A549 (cell line): ENCODE measurements at regions not wholly inside any gene's neighbourhood (a gene's known extent, or its start where the extent isn't known, plus 50 kb on each side); places are given as distances from the start of the nearest gene placed in this dataset.

Experiments
- ATAC-seq, 2 experiments: fragments of 200-7000 bp in 1 of 2; fragments of >200 bp in 1 of 2; cut with Nextera tagmentation in 1 of 2; cut with Tn5 transposase in 1 of 2; 3 replicates each; pipeline versions ENCODE4 v1.8.0 to v1.9.1; 2018 to 2020; ENCODE audit warnings: mild to moderate bottlenecking in 1 of 2, moderate library complexity in 1 of 2
- CTCF ChIA-PET: fragments of 300-600 bp; sonication (Branson Sonifier 250); formaldehyde crosslinking; extraction: SDS; loops from one replicate; lab custom pipeline; 2021; ENCODE audit warnings: antibody characterized with exemption, inconsistent platforms; lab: Yijun Ruan, JAX
- POLR2A ChIA-PET: fragments of 350-600 bp; formaldehyde crosslinking; extraction: SDS; loops from one replicate; lab custom pipeline; 2021; ENCODE audit warnings: antibody characterized with exemption, inconsistent platforms; lab: Yijun Ruan, JAX
- DNase-seq, 2 experiments: peaks; one replicate each; pipeline versions ENCODE4 v3.0.0 to v3.0.0-alpha.2; 2011 to 2016; ENCODE audit warnings: low read depth in 1 of 2, low spot score in 1 of 2
- FAIRE-seq: peaks from 2 replicates; lab custom pipeline; 2011; peaks lifted over from hg19 to GRCh38; lab: Jason Lieb, UNC
- H3K27ac ChIP-seq, 2 experiments: fragments of >200 bp; sonication (Bioruptor Twin); formaldehyde crosslinking; 3 replicates each; pipeline ENCODE4 v1.5.1; 2016 to 2017
- H3K4me1 ChIP-seq: fragments of >200 bp; sonication (Bioruptor Twin); formaldehyde crosslinking; 3 replicates; pipeline ENCODE4 v1.6.1; 2016
- H3K4me2 ChIP-seq: fragments of >200 bp; sonication (Bioruptor Twin); formaldehyde crosslinking; 3 replicates; pipeline ENCODE4 v1.6.1; 2016
- H3K4me3 ChIP-seq: fragments of >200 bp; sonication (Bioruptor Twin); formaldehyde crosslinking; 3 replicates; pipeline ENCODE4 v1.5.1; 2016
- H3K9me3 ChIP-seq: fragments of >200 bp; sonication (Bioruptor Twin); formaldehyde crosslinking; 3 replicates; pipeline ENCODE4 v1.6.1; 2016
- ATOH8 ChIP-seq: fragments of 250-450 bp; sonication (Bioruptor Pico); IDR thresholded peaks from 2 replicates; pipeline ENCODE4 v1.5.0; 2020; ENCODE audit warnings: low read depth, mild to moderate bottlenecking, moderate library complexity
- CBX8 ChIP-seq: fragments of 200-600 bp; sonication (generic); IDR thresholded peaks from 2 replicates; pipeline ENCODE4 v1.6.1; 2016
- CEBPB ChIP-seq, 2 experiments: fragments of >200 bp in 1 of 2; sonication (Bioruptor Twin) in 1 of 2; formaldehyde crosslinking in 1 of 2; IDR thresholded peaks; 2 replicates each; pipeline ENCODE4 v1.6.1; 2012 to 2016
- CHD4 ChIP-seq: fragments of 200-600 bp; sonication (generic); IDR thresholded peaks from 2 replicates; pipeline ENCODE4 v1.6.1; 2016; ENCODE audit warnings: antibody characterized with exemption, mild to moderate bottlenecking, borderline replicate concordance
- EHF ChIP-seq: fragments of 250-450 bp; sonication (Bioruptor Pico); IDR thresholded peaks from 2 replicates; pipeline ENCODE4 v1.5.0; 2020; ENCODE audit warnings: mild to moderate bottlenecking
- ELK1 ChIP-seq: fragments of 150-350 bp; IDR thresholded peaks from 2 replicates; pipeline ENCODE4 v1.6.1; 2014; ENCODE audit warnings: low read depth, mild to moderate bottlenecking, low read length
- FOSB ChIP-seq: fragments of 250-450 bp; sonication (Bioruptor Pico); IDR thresholded peaks from 2 replicates; pipeline ENCODE4 v1.5.0; 2020; ENCODE audit warnings: mild to moderate bottlenecking, moderate library complexity
- FOSL2 ChIP-seq, 2 experiments: fragments of 450-650 bp in 1 of 2; fragments of >200 bp in 1 of 2; sonication (Bioruptor Twin) in 1 of 2; formaldehyde crosslinking; IDR thresholded peaks; 2 replicates each; pipeline versions ENCODE4 v1.5.0 to v1.6.1; 2016 to 2020; ENCODE audit warnings: mild to moderate bottlenecking in 1 of 2, moderate library complexity in 1 of 2
- GATA3 ChIP-seq: IDR thresholded peaks from 2 replicates; pipeline ENCODE4 v1.6.1; 2012; ENCODE audit warnings: borderline replicate concordance
- HDAC2 ChIP-seq: fragments of 200-600 bp; sonication (generic); IDR thresholded peaks from 2 replicates; pipeline ENCODE4 v1.6.1; 2016
- JUNB ChIP-seq: fragments of >200 bp; sonication (Bioruptor Twin); formaldehyde crosslinking; IDR thresholded peaks from 2 replicates; pipeline ENCODE4 v1.6.1; 2016
- MAFK ChIP-seq: fragments of 450-650 bp; IDR thresholded peaks from 2 replicates; pipeline ENCODE4 v1.6.1; 2014; ENCODE audit not compliant: partially characterized antibody
- MAZ ChIP-seq: fragments of 150-350 bp; IDR thresholded peaks from 2 replicates; pipeline ENCODE4 v1.6.1; 2014; ENCODE audit warnings: antibody characterized with exemption, low read depth, low read length, borderline replicate concordance
- MYC ChIP-seq: IDR thresholded peaks from 2 replicates; pipeline ENCODE4 v1.6.1; 2012; ENCODE audit warnings: mild to moderate bottlenecking, inconsistent platforms, low read length, improper control_type of control experiment, borderline replicate concordance
- NPAS2 ChIP-seq: fragments of 250-450 bp; sonication (Bioruptor Pico); IDR thresholded peaks from 2 replicates; pipeline ENCODE4 v1.8.0; 2022; ENCODE audit warnings: mild to moderate bottlenecking, moderate library complexity, borderline replicate concordance
- PBX3 ChIP-seq: IDR thresholded peaks from 2 replicates; pipeline ENCODE4 v1.6.1; 2012
- SREBF2 ChIP-seq: fragments of 450-650 bp; IDR thresholded peaks from 2 replicates; pipeline ENCODE4 v1.6.1; 2014; ENCODE audit warnings: mild to moderate bottlenecking, moderate library complexity
- TP53 ChIP-seq: fragments of 250-450 bp; sonication (Bioruptor Pico); IDR thresholded peaks from 2 replicates; pipeline ENCODE4 v1.5.0; 2021; ENCODE audit warnings: mild to moderate bottlenecking, moderate library complexity
- ZC3H11A ChIP-seq: fragments of 450-650 bp; IDR thresholded peaks from 2 replicates; pipeline ENCODE4 v1.6.1; 2014; ENCODE audit warnings: antibody characterized with exemption, mild to moderate bottlenecking
- ZNF302 ChIP-seq: fragments of 250-450 bp; sonication (Bioruptor Pico); IDR thresholded peaks from 2 replicates; pipeline ENCODE4 v1.9.0; 2021; ENCODE audit warnings: inconsistent platforms, mild to moderate bottlenecking, moderate library complexity
- ZSCAN20 ChIP-seq: fragments of 250-450 bp; sonication (Bioruptor Pico); IDR thresholded peaks from 2 replicates; pipeline ENCODE4 v1.8.0; 2022; ENCODE audit warnings: mild to moderate bottlenecking, moderate library complexity
- WGBS: methylation state at CpG from one replicate; pipeline ENCODE4 v1.1.6; 2017; ENCODE audit errors: missing lambda C conversion rate; 5-methylcytosine and 5-hydroxymethylcytosine counted together

GRCh38 chrX:13902406-13902805 lies 85.5 kb upstream of the GPM6B start (continued):
- no peak for TF ChIP-seq TP53
- TF ChIP-seq FOSL2 (IDR thresholded peaks at IDR 0.05): no peak
- TF ChIP-seq FOSL2 (CRISPR knock-in tag; IDR thresholded peaks at IDR 0.05): no peak
- TF ChIP-seq MAZ: no peak
- no peak for TF ChIP-seq GATA3
- no peak for TF ChIP-seq JUNB
- TF ChIP-seq, all 56 proteins: peak for 0

- no peaks in the 10 kb centered on the region for H3K4me1 ChIP-seq
- TF ChIP-seq PBX3 (no peak), CHD4 (no peak), ZC3H11A (no peak), ZSCAN20 (CRISPR knock-in tag) (no peak), ELK1 (no peak)
- H3K4me2 ChIP-seq: no peak overlapping the region
- no peak for DNase-seq
- 47% methylated on average over 2 of the region's 2 CpGs for WGBS
- no peak for ATAC-seq
- POLR2A ChIA-PET: no interaction called here
- no peak overlapping the region for H3K27ac ChIP-seq
- CTCF ChIA-PET: no interaction called here
- H3K4me3 ChIP-seq: no peak overlapping the region
- H3K9me3 ChIP-seq: no peaks in the 10 kb centered on the region
- FAIRE-seq: no peak
These were observed 84.5 kb upstream of the GPM6B start for GRCh38 chrX:13901354-13901753.

GRCh38 chrX:13900351-13900750 lies 83.5 kb upstream of the GPM6B start:
- WGBS: 36% methylated on average over 10 of the region's 10 CpGs
- FAIRE-seq (no peak), ATAC-seq (no peak), DNase-seq (no peak)
- H3K4me2 ChIP-seq: no peak overlapping the region
- ChIA-PET POLR2A (no interaction called here), CTCF (no interaction called here)
- no peak overlapping the region for H3K27ac ChIP-seq
- no peak for TF ChIP-seq CEBPB (IDR thresholded peaks at IDR 0.05)
- no peak for TF ChIP-seq MAFK
- TF ChIP-seq FOSB (CRISPR knock-in tag): no peak
- no peak for TF ChIP-seq ZNF302 (CRISPR knock-in tag)
- no peak for TF ChIP-seq ATOH8 (CRISPR knock-in tag)
- TF ChIP-seq NPAS2 (CRISPR knock-in tag): no peak
- no peak for TF ChIP-seq HDAC2
- H3K4me1 ChIP-seq: no peaks in the 10 kb centered on the region
- no peaks in the 10 kb centered on the region for H3K9me3 ChIP-seq
- no peak overlapping the region for H3K4me3 ChIP-seq

- Histone ChIP-seq H3K4me1 (no peaks in the 10 kb centered on the region), H3K4me3 (no peak overlapping the region), H3K27ac (no peak overlapping the region), H3K4me2 (peak overlapping the region; percentile 12; the same call in 1 of the 3 replicates), H3K9me3 (no peaks in the 10 kb centered on the region)
- POLR2A ChIA-PET: no interaction called here
- no peak for FAIRE-seq
- 18% methylated on average over 6 of the region's 6 CpGs for WGBS
- TF ChIP-seq EHF (CRISPR knock-in tag) (no peak), MYC (no peak), CBX8 (no peak), SREBF2 (no peak)
- TF ChIP-seq, all 56 proteins: peak for 0
- ATAC-seq (peak in 1 of 2 experiments; percentile 73; a peak in 2 of 6 replicates), DNase-seq (peak in 1 of 2 experiments; percentile 6)
- CTCF ChIA-PET: no interaction called here
These were observed 82.7 kb upstream of the GPM6B start for GRCh38 chrX:13899607-13900006.
